ENCODE measurements at regions not wholly inside any gene's neighbourhood (a gene's known extent, or its start where the extent isn't known, plus 50 kb on each side); places are given as distances from the start of the nearest gene placed in this dataset.

DNA sequence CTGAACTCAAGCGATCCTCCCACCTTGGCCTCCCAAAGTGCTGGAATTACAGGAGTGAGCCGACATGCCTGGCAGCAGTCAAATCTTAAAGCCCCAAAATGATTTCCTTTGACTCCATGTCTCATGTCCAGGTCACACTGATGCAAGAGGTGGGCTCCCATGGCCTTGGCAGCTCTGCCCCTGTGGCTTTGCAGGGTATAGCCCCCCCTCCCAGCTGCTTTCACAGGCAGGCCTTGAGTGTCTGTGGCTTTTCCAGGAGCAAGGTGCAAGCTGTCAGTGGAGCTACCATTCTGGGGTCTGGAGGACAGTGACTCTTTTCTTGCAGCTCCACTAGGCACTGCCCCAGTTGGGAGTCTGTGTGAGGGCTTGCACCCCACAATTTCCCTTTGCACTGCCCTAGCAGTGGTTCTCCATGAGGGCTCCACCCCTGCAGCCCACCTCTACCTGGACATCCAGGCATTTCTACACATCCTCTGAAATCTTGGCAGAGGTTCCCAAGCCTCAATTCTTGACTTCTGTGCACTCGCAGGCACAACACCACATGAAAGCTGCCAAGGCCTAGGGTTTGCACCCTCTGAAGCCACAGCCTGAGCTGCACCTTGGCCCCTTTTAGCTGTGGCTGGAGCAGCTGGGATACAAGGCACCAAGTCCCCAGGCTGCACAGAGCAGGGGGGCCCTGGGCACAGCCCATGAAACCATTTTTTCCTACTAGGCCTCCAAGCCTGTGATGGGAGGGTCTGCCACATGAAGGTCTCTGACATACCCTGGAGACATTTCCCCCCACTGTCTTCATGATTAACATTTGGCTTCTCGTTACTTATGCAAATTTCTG lies 79.3 kb upstream of the ARL4D start:
- no peak for TF ChIP-seq CREB1 (CRISPR knock-in tag; IDR thresholded peaks at IDR 0.05)
- TF ChIP-seq, protein P1, sequence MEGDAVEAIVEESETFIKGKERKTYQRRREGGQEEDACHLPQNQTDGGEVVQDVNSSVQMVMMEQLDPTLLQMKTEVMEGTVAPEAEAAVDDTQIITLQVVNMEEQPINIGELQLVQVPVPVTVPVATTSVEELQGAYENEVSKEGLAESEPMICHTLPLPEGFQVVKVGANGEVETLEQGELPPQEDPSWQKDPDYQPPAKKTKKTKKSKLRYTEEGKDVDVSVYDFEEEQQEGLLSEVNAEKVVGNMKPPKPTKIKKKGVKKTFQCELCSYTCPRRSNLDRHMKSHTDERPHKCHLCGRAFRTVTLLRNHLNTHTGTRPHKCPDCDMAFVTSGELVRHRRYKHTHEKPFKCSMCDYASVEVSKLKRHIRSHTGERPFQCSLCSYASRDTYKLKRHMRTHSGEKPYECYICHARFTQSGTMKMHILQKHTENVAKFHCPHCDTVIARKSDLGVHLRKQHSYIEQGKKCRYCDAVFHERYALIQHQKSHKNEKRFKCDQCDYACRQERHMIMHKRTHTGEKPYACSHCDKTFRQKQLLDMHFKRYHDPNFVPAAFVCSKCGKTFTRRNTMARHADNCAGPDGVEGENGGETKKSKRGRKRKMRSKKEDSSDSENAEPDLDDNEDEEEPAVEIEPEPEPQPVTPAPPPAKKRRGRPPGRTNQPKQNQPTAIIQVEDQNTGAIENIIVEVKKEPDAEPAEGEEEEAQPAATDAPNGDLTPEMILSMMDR (IDR thresholded peaks at IDR 0.05), result no peak
